Stimulated activated CD4-positive, alpha-beta T cell treated with anti-CD3 and anti-CD28 coated beads, TNF-alpha, amount 100 ng/mL, for 24 hours (primary cell): ENCODE measurements at regions not wholly inside any gene's neighbourhood (a gene's known extent, or its start where the extent isn't known, plus 50 kb on each side); places are given as distances from the start of the nearest gene placed in this dataset.

Experiments used
- DNase-seq, 3 experiments: peaks; one replicate each; pipeline ENCODE4 v3.0.0-alpha.2; 2020; ENCODE audit warnings: low read depth in 3 of 3

DNA sequence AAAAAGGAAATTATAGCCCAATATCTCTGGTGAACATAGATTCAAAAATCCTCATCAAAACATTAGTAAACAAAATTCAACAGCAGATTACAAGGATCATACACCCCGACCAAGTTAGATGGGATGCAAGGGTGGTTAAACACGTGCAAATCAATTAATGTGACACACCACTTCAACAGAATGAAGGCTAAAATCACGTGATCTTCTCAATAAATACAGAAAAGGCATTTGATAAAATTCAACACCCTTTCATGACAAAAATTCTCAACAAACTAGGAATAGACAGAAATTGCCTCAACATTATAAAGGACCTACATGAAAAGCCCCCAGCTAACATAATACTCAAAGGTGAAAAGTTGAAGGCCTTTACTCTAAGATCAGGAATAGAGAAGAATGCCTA, 590.8 kb upstream of the FZD8 start:
- no peak for DNase-seq

DNA sequence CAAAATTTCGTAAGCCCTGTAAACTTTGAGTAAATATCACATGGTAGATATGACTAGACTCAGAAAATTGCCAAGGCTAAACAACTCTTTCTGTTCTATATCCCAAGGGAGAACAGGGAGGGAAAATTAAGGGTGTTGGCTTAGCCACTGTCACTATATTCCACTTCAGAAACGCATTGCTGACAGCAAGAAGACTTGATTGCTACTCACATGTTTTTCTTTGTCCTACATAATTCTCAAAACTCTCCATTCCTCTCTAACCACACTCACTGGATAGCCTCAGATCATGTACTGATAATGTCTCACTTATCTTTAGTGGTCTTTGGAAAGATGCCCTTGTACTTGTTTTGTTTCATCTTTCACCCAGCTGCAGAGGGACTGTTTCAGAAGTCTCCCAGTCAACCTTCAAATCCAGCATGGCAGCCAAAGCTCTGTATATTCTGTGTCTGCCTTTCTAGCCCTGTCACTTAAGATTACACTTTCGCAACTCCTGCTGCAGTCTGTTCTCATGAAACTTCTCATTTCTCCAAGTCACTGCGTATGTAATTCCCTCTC, 582.4 kb upstream of the FZD8 start:
- DNase-seq = no peak

DNA sequence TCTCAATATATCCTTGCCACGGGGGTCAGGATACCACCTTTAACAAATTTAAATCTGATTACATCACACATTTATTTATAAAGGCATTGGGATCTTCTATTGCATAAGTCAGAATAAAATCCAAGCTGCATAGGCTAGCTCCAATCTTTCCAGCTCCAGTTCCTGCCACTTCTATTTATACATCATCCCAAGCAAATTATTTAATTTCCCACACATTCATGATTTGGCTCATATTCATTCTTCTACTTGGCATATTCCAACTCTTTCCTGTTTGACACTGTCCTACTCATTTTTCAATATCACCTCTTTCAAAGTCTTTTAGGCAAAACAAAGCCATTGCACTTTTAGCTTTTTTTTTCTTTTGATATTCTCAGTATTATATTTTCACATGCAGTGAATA, 579.0 kb upstream of the FZD8 start:
- DNase-seq = no peak

DNA sequence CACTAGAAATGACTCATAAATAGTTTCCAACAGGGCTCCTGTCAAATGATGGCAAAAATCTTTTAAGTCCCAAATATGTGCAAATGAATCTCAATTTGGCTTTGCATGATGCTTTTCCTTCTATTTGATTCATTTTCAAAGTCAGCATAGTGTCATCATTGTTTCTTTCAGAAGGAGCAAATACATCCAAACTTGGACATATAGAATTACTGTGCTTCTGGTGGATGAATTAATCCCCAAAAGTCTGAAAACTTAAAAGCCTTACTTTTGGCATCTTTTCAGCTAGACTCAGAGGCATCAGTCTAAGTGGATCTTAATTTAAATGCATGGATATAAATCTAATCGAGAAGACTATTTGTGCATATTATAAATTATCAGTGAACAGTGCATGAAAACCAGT, 578.1 kb upstream of the FZD8 start:
- DNase-seq = no peak

DNA sequence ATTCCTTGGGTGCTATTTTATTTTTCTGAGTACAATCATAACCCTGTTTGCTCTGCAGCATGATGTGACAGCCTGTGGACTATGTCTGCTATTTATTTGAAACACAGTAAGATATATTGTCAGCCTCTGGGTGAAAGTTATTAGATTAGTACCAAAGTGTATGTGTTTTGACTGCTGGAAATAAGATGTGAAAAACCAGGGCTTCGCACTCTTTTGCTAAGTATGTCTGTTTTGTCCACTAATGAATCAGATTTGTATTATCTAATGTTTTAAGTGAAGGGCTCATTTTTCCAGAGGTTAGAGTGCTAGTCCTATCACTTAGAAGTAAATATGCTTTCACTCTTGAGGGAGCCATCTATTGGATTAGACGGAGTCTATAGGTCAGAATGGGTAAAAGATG, 569.8 kb upstream of the FZD8 start:
- DNase-seq = no peak

DNA sequence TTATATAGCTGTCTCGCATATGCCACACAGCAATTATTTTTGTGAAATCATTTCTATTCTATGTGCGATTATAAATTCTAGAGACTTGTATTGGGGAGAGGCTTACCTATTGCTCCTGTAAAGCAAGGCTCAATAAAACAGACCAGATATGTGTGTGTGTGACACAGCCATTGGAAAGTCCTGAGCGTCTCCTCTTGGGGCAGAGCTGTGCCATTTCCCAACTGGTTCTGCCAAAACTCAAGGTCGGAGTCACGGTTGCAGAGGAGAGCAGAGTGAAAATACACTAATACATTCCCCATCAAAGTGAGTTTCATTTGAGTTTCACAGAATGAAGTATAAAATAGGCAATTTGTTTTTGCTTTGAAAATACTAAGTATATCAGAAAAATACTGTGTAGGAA, 567.4 kb upstream of the FZD8 start:
- no peak for DNase-seq

DNA sequence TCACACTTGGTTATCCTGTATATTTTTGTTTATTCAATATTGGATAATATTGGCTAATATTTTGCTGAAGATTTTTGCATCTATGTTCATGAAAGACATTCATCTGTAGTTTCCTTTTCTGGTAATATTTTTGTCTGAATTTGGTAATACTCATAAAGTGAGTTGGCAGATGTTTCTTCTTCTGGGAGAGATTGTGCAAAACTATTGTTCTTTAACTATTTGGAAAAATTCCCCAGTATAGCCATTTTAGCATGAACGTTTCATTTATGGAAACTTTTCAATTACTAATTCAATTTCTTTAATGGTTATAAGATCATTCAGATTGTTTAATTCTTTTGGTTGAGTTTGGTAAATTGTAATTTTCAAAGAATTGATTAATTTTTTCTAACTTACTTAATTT, 560.8 kb upstream of the FZD8 start:
- no peak for DNase-seq

DNA sequence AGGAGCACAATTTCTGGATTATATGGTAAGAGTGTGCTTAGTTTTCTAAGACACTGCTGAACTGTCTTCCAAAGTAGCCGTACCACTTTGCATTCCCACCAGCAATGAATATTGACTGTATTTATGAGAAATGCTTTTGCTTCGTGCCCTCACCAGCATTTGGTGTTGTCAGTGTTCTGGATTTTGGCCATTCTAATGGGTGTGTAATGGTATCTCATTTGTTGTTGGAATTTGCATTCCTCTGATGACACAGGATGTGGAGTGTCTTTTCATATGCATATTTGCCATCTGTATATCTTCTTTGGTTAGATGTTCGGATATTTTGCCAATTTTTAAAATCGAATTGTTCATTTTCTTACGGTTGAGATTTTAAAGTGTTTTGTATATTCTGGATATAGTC, 558.5 kb upstream of the FZD8 start:
- DNase-seq = no peak

DNA sequence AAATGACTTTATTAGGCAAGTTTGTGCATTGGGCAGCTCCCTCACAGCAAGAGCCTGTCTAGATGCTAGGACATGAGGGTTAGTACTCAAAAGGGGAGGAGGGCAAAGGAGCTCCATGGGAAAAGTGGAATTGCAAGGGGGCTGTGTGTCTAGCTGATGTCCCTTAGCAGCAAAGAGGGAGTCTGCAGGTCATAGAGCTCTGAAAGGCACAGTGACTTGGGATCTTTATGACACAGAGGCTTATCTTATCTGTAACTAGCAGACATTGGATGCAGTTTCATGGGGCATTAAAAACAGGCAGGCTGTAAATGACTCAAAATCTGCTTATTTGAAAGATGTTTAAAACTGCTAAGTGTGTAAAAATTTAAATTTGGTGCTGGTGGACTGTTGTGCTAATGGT, 556.2 kb upstream of the FZD8 start:
- no peak for DNase-seq

DNA sequence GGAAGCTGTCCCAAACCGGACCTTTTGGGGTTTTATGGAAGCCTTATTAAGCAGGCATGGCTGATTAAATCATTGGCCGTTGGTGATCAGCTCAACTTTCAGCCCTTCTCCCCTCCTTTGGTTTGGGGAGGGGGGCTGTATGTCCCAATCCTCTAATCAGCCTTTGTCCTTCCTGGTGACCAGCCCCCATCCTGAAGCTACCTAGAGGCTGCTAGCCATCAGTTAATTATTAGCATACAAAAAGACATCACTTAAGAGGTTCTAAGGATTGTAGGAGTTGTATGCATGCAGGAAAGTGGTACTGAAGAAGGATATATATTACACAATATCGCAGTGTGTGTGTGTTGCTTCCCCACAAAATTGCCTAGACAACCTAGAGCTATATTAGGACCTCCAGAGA, 553.3 kb upstream of the FZD8 start:
- DNase-seq = no peak

DNA sequence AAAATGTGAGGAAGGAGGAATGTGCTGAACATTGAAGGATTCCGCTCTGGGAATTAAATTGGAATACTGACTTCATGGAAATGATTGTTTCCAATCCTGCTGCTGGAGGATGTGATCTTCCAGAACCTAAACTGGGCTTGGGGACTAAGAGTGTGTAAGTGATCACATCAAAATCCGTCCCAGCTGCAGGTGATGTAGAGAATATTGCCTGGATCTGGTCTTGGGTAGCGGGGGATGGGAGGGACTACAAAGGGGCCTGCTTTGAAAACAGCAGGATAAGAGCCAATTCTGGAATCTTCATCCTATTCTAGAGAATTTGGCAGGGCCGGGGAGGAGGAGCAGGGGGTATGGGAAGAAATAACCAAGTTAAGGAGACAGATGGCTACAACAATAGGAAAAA, 552.2 kb upstream of the FZD8 start:
- no peak for DNase-seq

DNA sequence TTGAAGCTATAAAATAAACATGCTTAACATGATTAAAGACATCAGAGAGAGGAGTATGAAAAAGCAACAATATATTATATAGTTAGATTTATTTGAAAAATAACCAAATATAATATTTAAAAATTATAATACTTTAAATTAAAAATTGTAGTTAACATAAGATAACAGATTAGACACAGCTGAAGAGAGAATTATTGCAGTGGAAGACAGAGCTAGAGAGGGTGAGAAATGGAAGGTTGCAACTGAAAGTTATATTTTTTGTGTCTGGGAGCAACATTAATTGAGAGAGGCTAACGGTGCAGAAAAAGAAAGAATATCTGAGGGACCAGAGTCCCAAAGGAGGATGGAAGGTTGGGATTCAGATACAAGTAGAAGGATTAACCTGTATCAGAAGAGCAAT, 548.9 kb upstream of the FZD8 start:
- no peak for DNase-seq

DNA sequence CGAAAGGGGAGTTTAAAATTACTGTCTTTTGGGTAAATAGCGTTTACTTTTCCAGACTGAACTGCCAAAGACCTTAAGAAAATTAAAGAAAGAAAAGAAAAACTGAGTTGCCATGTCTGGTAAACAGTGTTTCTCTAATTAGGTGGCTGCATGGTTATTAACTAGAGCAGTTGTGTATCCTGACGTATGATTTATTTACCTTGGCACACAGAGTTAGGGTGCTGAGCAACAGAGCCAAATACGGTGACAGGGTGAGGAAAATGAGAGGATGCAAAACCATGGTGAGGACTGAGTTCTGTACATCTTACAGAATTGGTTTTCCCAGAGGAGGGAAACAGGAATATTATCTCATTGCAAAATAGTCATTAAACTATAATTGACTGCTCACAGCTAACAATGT, 546.4 kb upstream of the FZD8 start:
- DNase-seq = no peak

DNA sequence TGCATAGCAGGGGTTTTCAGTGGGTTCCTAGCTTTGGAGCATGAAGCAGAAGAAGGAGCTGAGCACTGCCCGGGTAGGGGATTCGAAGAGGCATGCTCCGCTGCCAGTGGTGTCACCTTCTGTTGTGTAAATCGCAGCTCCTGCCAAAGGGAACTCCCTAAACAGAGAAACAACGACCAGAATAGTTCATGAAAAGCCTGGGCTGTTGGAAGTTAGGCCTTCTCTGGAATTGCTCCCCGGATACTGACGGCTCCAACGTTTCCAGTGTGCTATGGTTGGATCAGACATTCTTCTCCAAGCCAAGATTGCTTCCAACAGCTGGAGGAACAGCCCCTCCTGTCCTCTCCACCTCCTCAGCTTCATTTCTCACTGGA, 546.0 kb upstream of the FZD8 start:
- no peak for DNase-seq

DNA sequence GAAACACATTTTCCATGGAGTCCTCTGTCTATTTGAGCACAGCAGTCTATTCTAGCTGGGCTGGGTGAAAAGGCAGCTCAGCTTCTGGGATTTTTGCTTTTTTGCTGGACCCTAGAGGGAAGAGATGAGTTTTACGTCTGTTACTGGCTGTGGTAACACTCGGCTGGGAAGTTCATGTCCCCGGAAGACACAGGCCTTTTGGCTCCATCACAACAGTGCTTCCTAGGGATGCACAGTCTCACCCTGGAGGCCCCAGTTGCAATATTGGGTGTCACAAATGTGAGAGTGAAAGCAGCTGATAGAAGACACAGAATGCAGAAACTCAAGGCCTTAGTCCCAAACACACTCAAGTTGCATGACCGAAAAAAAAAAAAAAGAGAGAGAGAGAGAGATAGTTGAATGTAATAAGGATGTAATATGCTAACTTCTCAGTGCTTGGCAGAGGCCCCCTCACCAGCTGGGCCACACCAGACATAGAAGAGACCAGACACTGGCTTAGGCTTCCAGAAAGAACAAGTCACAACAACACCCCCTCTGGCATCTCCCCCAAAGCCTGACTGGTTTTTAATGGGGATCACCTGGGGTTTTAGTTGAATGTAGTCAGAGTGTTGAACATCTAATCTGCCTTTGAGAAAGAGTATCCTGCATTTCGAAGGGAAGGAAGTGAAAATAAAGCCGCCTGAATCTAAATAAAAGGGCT, 545.4 kb upstream of the FZD8 start:
- DNase-seq = no peak

DNA sequence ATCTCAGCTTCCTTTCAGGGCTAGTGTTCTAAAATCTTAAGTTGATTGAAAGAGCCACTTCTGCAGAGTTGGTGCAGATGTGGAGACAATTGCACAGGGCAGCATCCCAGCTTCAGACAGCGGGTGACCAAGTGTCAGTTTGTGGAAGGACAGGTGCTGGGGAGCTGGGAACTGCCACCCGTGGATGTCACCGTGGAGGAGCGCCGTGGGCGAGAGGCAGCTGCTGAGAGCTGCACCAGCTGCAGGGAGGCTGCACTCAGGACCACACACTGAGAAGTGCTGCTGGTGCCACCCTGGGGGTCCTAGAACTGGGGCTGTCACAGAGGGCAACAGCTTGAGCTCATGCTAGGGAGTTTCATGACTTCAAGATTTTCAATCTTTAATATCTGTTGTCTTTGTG, 543.0 kb upstream of the FZD8 start:
- no peak for DNase-seq

DNA sequence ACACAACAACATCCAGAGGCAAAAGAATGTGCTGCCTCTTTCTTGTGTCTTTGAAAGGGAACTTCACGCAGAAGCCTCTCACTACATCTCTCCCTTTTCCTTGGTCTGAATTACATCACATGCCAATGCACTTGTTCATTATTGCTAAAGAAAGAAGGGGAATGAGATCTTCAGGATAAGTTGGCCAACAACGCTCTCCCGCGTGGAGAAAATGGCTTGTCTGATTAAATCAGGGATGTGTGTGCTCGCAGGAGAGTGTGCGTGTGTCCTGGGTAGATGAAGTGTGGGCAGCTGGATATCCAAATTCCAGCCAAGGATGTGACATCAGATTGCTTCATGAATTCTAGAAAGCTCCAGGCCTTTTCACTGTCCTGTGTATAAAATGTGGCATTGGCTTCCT, 541.6 kb upstream of the FZD8 start:
- no peak for DNase-seq

DNA sequence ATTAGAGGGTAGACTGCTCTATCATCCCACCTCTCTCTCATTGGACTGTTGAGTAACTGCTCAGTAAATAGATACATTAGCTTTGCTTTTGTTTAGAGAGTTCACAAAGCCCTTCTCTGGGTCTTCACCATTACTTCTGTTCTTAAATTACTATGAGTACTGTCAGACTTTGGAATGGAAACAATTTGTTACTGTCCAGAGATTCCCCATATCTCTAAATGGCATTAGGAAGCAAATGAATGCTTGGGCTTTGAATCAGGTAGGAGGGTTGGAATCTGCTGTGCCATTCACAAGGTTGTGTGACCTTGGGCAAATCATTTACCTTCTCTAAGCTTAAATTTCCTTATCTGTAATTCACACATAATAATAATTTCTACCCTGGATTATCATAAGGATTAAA, 541.0 kb upstream of the FZD8 start:
- DNase-seq = no peak

DNA sequence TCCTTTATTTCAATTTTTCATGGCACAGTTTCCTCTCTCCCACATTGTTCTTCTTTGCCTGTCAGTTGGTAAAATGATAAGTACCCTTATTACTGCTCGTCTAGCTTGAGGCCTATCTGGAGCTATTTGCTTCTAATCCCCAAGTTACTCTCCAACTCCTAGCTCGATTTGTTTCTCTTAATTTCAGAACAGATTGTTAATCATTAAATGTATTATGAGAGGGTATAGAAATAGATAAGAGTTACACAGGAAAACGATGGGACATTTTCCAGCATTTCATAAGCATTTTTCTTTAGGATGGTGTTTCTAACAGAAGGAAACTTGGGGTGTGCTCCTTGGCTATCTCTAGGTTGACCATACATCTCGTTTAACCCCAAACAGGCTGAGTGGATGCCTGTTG, 540.5 kb upstream of the FZD8 start:
- no peak for DNase-seq

DNA sequence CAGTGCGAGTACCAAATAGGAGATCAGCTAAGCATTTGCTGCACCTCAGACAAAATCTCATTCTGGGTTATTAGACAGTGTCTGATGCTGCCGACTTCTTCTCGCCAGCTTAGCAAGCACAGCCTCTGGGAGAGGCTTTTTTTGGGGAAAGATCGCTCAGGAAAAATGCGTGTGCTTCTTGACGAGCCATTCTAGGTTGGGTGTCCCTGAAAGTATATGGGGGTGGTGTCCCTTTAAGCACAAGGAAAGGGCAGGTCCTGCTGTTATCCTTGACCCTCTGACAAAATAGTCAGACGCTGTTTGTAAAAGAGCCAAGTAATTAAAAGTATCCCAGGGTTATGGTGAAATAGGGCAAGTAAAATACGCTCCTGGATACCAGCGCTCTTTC, 540.1 kb upstream of the FZD8 start:
- DNase-seq = no peak

DNA sequence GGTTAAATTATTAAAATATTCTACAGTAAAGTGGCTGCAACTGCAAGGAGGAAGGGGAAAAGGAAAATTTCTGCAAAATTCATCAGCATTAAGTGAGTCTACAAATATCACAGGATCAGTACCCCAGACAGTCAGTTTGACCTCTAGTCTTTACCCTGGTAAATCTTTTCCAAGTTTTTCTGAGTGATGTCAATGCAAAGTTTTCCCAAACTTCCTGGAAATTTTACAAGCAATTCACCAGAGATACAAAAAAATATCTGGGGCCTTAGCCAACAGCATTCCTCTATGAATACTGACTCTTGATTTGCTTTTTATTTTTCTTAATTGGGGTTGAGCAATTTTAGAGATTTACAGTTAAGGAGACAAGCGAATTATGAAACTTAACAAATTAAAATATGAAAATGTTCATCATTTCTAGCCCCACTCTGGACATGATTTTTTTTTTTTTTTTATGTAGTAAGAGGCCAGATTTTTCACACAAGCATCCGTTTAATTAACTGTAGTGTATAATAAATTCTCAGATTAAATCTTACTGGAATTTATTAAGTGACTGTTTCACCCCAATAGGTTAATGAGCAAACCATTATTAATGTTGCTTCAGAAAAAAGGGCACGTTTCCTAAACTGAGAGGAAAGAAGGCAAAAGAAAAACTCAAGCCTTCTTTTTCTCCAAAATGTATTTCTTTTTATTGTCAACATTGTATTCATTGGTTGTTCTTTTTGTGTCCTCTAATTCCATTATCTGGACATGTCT, 539.5 kb upstream of the FZD8 start:
- DNase-seq = no peak

DNA sequence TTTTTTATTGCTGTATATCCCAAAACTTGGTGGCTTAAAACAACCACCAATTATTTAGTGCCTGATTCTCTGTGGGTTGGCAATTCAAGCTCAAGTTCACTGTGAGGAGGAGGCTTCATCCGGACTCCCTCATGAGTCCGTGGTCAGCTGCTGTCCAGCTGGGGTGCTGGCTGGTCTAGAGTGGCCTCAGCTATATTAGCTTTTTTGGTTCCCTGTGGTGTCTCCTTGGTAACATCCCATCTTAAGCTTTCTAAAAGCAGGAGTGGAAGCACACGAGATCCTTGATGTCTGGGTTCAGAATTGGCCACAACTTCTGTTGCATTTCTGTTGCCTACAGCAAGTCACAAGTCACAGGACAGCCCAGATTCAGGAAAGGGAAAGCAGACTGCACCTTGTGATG, 536.5 kb upstream of the FZD8 start:
- DNase-seq = no peak

DNA sequence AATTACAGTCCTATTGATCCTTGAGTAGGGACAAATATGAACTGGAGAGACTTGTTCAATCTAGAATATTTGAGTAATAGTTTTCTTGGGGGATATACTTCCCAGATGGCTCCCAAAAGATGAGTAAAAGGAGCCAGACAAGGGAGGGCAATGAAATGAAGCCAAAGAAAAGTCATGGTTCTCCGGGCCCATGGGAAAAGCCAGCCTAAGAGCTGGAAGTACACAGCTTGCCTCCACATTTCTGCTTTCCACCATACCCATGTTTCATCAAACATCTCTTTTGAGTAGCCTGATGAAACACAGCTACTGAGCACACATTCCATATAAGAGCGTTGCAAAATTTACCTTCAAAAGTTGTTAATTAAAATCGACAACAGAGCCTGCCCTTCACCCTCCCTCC, 535.0 kb upstream of the FZD8 start:
- DNase-seq = no peak

DNA sequence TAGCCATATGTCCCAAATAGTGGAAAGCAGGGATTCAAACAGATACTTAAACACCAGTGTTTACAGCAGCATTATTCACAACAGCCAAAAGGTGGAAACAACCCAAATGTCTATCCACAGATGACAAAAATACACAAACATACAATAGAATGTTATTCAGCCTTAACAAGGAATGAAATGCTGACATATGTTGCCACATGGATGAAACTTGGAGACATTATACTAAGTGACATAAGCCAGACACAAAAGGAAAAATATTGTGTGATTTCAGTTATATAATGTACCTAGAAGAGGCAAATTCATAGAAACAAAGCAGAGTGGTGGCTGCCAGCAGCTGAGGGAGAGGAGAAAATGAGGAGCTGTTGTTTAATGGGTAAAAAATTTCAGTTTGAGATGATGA, 533.9 kb upstream of the FZD8 start:
- no peak for DNase-seq
